ENCODE measurements at regions not wholly inside any gene's neighbourhood (a gene's known extent, or its start where the extent isn't known, plus 50 kb on each side); places are given as distances from the start of the nearest gene placed in this dataset.

DNA sequence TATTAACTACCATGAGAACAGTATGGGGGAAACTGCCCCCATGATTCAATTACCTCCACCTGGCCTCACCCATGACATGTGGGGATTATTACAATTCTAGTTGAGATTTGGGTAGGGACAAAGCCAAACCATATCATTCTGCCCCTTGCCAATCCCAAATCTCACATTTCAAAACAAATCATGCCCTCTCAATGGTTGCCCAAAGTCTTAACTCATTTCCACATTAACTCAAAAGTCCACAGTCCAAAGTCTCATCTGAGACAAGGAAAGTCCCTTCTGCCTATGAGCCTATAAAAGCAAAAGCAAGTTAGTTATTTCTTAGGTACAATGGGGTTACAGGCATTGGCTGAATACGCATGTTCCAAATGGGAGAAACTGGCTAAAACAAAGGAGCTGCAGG, 180.7 kb upstream of the CDH12 start:
- H3K27ac ChIP-seq (ENCODE audit: low read depth, low read length, poor library complexity, severe bottlenecking) = no peak overlapping the region
- H3K27me3 ChIP-seq (ENCODE audit: insufficient read depth, low read length) = no peaks in the 10 kb centered on the region
- no peak overlapping the region for H3K4me3 ChIP-seq (ENCODE audit: low read depth, low read length, poor library complexity, severe bottlenecking)
- no peaks in the 10 kb centered on the region for H3K4me1 ChIP-seq (ENCODE audit: insufficient read depth, low read length, severe bottlenecking)
- H2AFZ ChIP-seq (ENCODE audit: low read length) = no peak overlapping the region
- H3F3A ChIP-seq (ENCODE audit: insufficient read depth, low read length) = no peaks in the 10 kb centered on the region
- H3K9ac ChIP-seq (ENCODE audit: low read length) = no peak overlapping the region
- H3K9me2 ChIP-seq (ENCODE audit: low read depth, low read length) = no peaks in the 10 kb centered on the region
- no peaks in the 10 kb centered on the region for H4K20me1 ChIP-seq (ENCODE audit: insufficient read depth, low read length)
- H3K9me3 ChIP-seq (ENCODE audit: low read length) = no peaks in the 10 kb centered on the region
- H3K36me3 ChIP-seq (ENCODE audit: insufficient read depth, low read length) = no peaks in the 10 kb centered on the region
- no peak overlapping the region for H3K4me2 ChIP-seq (ENCODE audit: low read length)
- TF ChIP-seq, protein P1, sequence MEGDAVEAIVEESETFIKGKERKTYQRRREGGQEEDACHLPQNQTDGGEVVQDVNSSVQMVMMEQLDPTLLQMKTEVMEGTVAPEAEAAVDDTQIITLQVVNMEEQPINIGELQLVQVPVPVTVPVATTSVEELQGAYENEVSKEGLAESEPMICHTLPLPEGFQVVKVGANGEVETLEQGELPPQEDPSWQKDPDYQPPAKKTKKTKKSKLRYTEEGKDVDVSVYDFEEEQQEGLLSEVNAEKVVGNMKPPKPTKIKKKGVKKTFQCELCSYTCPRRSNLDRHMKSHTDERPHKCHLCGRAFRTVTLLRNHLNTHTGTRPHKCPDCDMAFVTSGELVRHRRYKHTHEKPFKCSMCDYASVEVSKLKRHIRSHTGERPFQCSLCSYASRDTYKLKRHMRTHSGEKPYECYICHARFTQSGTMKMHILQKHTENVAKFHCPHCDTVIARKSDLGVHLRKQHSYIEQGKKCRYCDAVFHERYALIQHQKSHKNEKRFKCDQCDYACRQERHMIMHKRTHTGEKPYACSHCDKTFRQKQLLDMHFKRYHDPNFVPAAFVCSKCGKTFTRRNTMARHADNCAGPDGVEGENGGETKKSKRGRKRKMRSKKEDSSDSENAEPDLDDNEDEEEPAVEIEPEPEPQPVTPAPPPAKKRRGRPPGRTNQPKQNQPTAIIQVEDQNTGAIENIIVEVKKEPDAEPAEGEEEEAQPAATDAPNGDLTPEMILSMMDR (IDR thresholded peaks at IDR 0.05; ENCODE audit: low read length) = no peak
- no peak for TF ChIP-seq EZH2 (IDR thresholded peaks at IDR 0.05; ENCODE audit: borderline replicate concordance, low read length)
- no peaks in the 10 kb centered on the region for H3K79me2 ChIP-seq (ENCODE audit: insufficient read depth, low read length)

DNA sequence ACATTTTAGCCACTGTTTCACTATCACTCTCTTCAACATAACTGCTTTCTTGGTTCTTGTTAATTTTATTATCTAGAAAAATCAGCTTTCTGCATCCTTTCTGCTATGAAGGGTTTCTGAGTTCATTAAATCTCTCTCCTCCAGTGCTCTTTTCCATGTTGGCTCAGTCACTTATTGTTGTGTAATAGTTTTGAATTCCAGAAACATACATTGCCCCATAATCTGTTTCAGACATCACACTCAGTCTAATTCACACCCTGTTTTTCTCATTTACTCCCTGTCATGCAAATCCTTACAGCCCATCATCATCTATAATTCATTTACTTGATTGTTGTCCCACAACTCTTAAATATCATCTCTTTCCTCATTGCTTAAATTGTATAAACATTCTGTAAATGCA, 176.1 kb upstream of the CDH12 start:
- Histone ChIP-seq H2AFZ (ENCODE audit: low read length) (no peak overlapping the region), H3K27ac (ENCODE audit: low read depth, low read length, poor library complexity, severe bottlenecking) (no peak overlapping the region), H3K9me3 (ENCODE audit: low read length) (no peaks in the 10 kb centered on the region), H3K4me3 (ENCODE audit: low read depth, low read length, poor library complexity, severe bottlenecking) (no peak overlapping the region), H3K79me2 (ENCODE audit: insufficient read depth, low read length) (no peaks in the 10 kb centered on the region), H4K20me1 (ENCODE audit: insufficient read depth, low read length) (no peaks in the 10 kb centered on the region), H3K4me2 (ENCODE audit: low read length) (no peak overlapping the region), H3K4me1 (ENCODE audit: insufficient read depth, low read length, severe bottlenecking) (peaks cover 19% of the 10 kb centered on the region), H3K9ac (ENCODE audit: low read length) (no peak overlapping the region), H3K9me2 (ENCODE audit: low read depth, low read length) (no peaks in the 10 kb centered on the region), H3K36me3 (ENCODE audit: insufficient read depth, low read length) (no peaks in the 10 kb centered on the region), H3F3A (ENCODE audit: insufficient read depth, low read length) (no peaks in the 10 kb centered on the region), H3K27me3 (ENCODE audit: insufficient read depth, low read length) (no peaks in the 10 kb centered on the region)
- TF ChIP-seq, protein P1 (IDR thresholded peaks at IDR 0.05; ENCODE audit: low read length) = no peak
- no peak for TF ChIP-seq EZH2 (IDR thresholded peaks at IDR 0.05; ENCODE audit: borderline replicate concordance, low read length)

DNA sequence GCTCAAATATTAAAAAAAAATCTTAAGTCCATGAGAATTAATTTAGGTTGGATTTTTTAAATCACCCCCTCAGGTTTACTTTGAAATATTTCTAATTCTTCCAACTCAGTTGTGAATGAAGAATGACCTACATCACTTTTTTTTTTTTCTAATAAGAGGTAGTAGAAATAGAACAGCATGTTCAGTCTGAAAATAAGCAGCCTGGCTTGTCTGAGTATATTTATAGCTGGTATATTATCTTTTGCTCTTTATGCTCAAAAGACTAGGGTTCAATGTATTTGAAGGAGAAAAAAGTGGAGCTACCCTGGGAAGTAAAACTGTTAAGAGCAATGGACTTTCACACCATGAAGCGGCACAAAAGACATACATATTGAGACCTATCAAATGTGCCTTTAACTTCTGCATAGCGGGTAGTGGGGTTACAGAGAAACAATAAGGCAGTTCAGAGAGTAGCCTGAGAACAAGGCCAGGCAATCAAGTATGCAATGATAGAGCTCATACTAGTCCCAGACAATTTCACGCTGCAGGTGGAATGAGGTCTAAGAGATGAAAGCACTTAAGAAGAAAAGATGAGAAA, 175.4 kb upstream of the CDH12 start:
- no peaks in the 10 kb centered on the region for H3K9me2 ChIP-seq (ENCODE audit: low read depth, low read length)
- no peaks in the 10 kb centered on the region for H4K20me1 ChIP-seq (ENCODE audit: insufficient read depth, low read length)
- H3K36me3 ChIP-seq (ENCODE audit: insufficient read depth, low read length) = no peaks in the 10 kb centered on the region
- peaks cover 19% of the 10 kb centered on the region for H3K4me1 ChIP-seq (ENCODE audit: insufficient read depth, low read length, severe bottlenecking)
- no peaks in the 10 kb centered on the region for H3K9me3 ChIP-seq (ENCODE audit: low read length)
- H3F3A ChIP-seq (ENCODE audit: insufficient read depth, low read length) = no peaks in the 10 kb centered on the region
- no peaks in the 10 kb centered on the region for H3K79me2 ChIP-seq (ENCODE audit: insufficient read depth, low read length)
- no peak overlapping the region for H3K9ac ChIP-seq (ENCODE audit: low read length)
- no peak for TF ChIP-seq EZH2 (IDR thresholded peaks at IDR 0.05; ENCODE audit: borderline replicate concordance, low read length)
- TF ChIP-seq, protein P1 (IDR thresholded peaks at IDR 0.05; ENCODE audit: low read length) = no peak
- no peak overlapping the region for H2AFZ ChIP-seq (ENCODE audit: low read length)
- no peaks in the 10 kb centered on the region for H3K27me3 ChIP-seq (ENCODE audit: insufficient read depth, low read length)
- H3K27ac ChIP-seq (ENCODE audit: low read depth, low read length, poor library complexity, severe bottlenecking) = no peak overlapping the region
- H3K4me2 ChIP-seq (ENCODE audit: low read length) = no peak overlapping the region
- H3K4me3 ChIP-seq (ENCODE audit: low read depth, low read length, poor library complexity, severe bottlenecking) = no peak overlapping the region
